PFSK-1 (cell line): ENCODE measurements at regions not wholly inside any gene's neighbourhood (a gene's known extent, or its start where the extent isn't known, plus 50 kb on each side); places are given as distances from the start of the nearest gene placed in this dataset.

Source experiments
- FOXP2 ChIP-seq: optimal IDR thresholded peaks from 2 replicates; pipeline ENCODE3; 2011; ENCODE audit warnings: borderline replicate concordance, control low read depth, inconsistent platforms; ENCODE audit not compliant: insufficient read depth; ENCODE audit errors: extremely low read length, extremely low read depth
- POLR2AphosphoS5 ChIP-seq: IDR thresholded peaks from 2 replicates; pipeline ENCODE4 v1.6.1; 2012; ENCODE audit warnings: low read depth, mild to moderate bottlenecking, control low read depth, low read length, moderate library complexity
- SIN3A ChIP-seq: IDR thresholded peaks from 2 replicates; pipeline ENCODE4 v1.6.1; 2012; ENCODE audit warnings: mild to moderate bottlenecking, low read length, moderate library complexity, borderline replicate concordance; ENCODE audit not compliant: insufficient read depth
- TAF1 ChIP-seq: IDR thresholded peaks from 2 replicates; pipeline ENCODE4 v1.6.1; 2012; ENCODE audit warnings: low read length, control low read depth, borderline replicate concordance; ENCODE audit not compliant: insufficient read depth
- TF ChIP-seq, protein P1 (sequence below), 2 experiments: IDR thresholded peaks; 2 replicates each; pipeline versions ENCODE4 v1.6.1 to v1.8.0; 2011 to 2012; ENCODE audit warnings: low read depth in 2 of 2, low read length in 2 of 2, control low read depth in 1 of 2, inconsistent platforms in 1 of 2, mild to moderate bottlenecking in 1 of 2, moderate library complexity in 1 of 2; ENCODE audit not compliant: insufficient read depth in 1 of 2

DNA sequence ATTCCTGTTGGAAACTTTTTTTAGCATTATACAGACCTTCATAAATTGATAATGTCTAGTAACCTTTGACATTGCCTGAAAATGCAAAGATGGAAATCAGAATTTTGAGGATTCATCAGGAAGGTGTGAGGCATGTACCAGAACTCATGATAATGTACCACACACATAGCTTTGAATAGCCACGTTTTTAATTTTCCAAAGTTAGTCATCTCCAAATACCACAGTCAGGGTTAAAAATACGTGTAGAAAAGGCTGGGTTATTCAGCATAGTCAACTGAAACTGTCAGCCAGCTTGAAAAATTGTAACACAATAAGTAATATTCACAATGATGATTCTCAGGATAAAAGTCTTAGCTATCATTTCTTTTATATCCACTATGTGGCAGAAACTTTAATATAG lies 102.0 kb upstream of the THRB start:
- TF ChIP-seq POLR2AphosphoS5 = no peak
- no peak for TF ChIP-seq TAF1
- TF ChIP-seq, protein P1, sequence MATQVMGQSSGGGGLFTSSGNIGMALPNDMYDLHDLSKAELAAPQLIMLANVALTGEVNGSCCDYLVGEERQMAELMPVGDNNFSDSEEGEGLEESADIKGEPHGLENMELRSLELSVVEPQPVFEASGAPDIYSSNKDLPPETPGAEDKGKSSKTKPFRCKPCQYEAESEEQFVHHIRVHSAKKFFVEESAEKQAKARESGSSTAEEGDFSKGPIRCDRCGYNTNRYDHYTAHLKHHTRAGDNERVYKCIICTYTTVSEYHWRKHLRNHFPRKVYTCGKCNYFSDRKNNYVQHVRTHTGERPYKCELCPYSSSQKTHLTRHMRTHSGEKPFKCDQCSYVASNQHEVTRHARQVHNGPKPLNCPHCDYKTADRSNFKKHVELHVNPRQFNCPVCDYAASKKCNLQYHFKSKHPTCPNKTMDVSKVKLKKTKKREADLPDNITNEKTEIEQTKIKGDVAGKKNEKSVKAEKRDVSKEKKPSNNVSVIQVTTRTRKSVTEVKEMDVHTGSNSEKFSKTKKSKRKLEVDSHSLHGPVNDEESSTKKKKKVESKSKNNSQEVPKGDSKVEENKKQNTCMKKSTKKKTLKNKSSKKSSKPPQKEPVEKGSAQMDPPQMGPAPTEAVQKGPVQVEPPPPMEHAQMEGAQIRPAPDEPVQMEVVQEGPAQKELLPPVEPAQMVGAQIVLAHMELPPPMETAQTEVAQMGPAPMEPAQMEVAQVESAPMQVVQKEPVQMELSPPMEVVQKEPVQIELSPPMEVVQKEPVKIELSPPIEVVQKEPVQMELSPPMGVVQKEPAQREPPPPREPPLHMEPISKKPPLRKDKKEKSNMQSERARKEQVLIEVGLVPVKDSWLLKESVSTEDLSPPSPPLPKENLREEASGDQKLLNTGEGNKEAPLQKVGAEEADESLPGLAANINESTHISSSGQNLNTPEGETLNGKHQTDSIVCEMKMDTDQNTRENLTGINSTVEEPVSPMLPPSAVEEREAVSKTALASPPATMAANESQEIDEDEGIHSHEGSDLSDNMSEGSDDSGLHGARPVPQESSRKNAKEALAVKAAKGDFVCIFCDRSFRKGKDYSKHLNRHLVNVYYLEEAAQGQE (IDR thresholded peaks at IDR 0.05; ENCODE audit: insufficient read depth in 1 of 2, low read depth in 2 of 2, low read length in 2 of 2) = no peak

GRCh38 chr3:24598695-24599470 lies 104.2 kb upstream of the THRB start:
- TF ChIP-seq, protein P1 (IDR thresholded peaks at IDR 0.05; ENCODE audit: insufficient read depth in 1 of 2, low read depth in 2 of 2, low read length in 2 of 2) = no peak
- no peak for TF ChIP-seq SIN3A
- no peak for TF ChIP-seq TAF1
- TF ChIP-seq FOXP2 = no peak
- TF ChIP-seq POLR2AphosphoS5 = no peak

DNA sequence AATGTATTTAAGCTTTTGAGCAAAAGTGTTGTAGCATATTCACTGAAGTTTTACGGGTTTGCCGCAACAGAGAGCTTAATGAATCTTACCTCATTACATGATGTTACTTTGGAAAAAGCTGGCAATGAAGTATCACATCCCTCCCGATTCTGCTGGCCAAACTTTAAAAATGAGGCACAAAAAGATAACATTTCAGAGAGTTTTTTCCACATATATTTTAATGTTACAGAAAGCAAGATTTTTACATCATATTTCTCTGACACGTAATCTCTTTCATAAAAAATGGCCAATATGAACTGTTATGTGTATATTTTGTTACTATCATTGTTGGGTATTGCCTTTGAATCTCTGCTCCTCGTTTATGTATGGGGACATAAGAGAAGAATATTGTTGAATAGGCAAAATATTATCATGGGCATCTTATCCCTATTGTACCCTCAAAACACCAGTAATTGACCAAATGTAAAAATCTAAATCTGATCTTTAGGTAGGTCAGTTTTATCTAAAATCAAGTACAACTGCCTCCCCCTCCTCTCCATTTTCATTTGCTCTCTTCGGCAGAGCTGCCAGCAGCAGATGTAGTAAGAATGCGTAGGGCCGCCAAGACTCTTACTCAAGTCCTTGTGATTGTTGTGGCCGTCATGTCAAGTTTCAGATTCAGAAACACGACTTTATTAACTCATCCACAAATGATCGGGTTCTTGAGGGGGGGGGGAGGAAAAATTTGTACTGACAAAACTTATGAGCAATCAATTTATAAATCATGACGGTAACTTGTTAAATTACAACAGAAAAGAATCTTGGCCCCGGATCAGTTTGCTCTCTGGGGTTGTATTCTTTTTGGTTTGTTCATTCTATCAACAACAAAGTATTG lies 106.7 kb upstream of the THRB start:
- TF ChIP-seq, protein P1 (IDR thresholded peaks at IDR 0.05; ENCODE audit: insufficient read depth in 1 of 2, low read depth in 2 of 2, low read length in 2 of 2) = no peak
- TF ChIP-seq SIN3A (no peak), FOXP2 (no peak), POLR2AphosphoS5 (no peak), TAF1 (no peak)

GRCh38 chr3:24604215-24604614 lies 109.6 kb upstream of the THRB start:
- TF ChIP-seq SIN3A = no peak
- no peak for TF ChIP-seq TAF1
- no peak for TF ChIP-seq FOXP2
- TF ChIP-seq POLR2AphosphoS5 = no peak
- TF ChIP-seq, protein P1 (IDR thresholded peaks at IDR 0.05; ENCODE audit: insufficient read depth in 1 of 2, low read depth in 2 of 2, low read length in 2 of 2) = no peak
